Frontal cortex (tissue), 3 donors: ENCODE measurements at regions not wholly inside any gene's neighbourhood (a gene's known extent, or its start where the extent isn't known, plus 50 kb on each side); places are given as distances from the start of the nearest gene placed in this dataset.

Experiments
- DNase-seq, 2 donors: peaks; one replicate each; pipeline ENCODE4 v3.0.0; 2012; ENCODE audit warnings: low spot score in 2 of 2
- FAIRE-seq: peaks from 2 replicates; lab custom pipeline; 2012; peaks lifted over from hg19 to GRCh38; lab: Jason Lieb, UNC
- donor health status: control.
- donor health status: control.
- donor health status: control.

GRCh38 chr3:99394831-99395778, 243.3 kb upstream of the COL8A1 start:
- no peak for FAIRE-seq
- no peak for DNase-seq

GRCh38 chr3:99393961-99394360, 244.4 kb upstream of the COL8A1 start:
- DNase-seq (no peak), FAIRE-seq (no peak)

DNA sequence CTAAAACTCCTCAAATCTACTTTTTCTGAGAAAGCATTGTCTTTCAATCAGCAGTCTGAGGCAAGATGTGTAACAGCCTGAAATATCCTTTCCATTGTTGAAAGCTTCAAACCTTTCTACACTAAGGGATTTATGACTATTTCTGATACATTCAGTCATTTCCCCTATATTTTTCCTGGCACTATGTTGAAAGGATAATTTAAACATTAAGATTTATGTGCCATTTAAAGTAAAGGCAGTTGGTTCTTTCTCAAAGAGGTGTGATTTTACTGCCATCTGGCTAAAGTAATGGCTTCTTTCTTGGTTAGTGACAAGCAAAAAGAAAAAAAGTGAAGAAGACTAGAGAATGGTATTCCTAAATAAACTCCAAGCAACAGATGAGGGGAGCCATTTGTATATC, 249.6 kb upstream of the COL8A1 start:
- DNase-seq (no peak), FAIRE-seq (no peak)

DNA sequence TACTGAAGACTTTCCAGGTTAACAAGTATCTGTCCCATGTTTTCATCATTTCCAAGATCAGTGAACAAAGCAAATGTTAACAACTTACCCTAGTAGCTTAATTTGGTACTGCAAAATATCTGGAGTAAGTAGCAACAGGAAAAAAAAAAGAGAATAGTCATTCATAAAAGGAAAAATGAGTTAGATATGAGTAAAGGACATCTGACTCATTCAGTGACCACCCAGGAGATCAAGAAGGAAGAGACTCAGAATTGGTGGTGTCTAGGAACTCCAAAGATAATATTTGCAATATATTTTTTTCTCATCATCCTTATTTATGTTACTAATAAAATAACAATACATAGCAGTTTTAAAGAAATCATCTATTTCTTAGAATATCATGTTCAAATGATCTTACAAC, 253.8 kb upstream of the COL8A1 start:
- no peak for FAIRE-seq
- no peak for DNase-seq

GRCh38 chr3:99376926-99377325, 261.5 kb upstream of the COL8A1 start:
- FAIRE-seq (no peak), DNase-seq (no peak)

DNA sequence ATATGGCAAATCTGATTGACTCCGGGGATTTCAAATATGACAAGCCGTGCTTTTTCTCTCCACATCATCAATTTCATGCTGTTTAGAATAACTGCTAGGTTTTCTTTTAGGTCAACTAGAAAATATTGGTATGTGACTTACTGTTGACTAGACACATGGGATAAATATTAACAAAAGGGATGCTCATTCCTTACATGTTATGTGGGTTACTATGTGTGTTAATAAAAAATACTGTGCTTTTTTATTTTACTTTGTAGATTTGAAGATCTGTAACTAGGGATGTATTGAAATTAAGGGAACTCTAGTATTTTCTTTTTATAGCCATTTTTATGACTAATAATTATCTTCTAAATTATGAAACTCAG, 264.6 kb upstream of the COL8A1 start:
- FAIRE-seq, result no peak
- no peak for DNase-seq

GRCh38 chr3:99373088-99373845, 265.1 kb upstream of the COL8A1 start:
- FAIRE-seq (no peak), DNase-seq (no peak)

DNA sequence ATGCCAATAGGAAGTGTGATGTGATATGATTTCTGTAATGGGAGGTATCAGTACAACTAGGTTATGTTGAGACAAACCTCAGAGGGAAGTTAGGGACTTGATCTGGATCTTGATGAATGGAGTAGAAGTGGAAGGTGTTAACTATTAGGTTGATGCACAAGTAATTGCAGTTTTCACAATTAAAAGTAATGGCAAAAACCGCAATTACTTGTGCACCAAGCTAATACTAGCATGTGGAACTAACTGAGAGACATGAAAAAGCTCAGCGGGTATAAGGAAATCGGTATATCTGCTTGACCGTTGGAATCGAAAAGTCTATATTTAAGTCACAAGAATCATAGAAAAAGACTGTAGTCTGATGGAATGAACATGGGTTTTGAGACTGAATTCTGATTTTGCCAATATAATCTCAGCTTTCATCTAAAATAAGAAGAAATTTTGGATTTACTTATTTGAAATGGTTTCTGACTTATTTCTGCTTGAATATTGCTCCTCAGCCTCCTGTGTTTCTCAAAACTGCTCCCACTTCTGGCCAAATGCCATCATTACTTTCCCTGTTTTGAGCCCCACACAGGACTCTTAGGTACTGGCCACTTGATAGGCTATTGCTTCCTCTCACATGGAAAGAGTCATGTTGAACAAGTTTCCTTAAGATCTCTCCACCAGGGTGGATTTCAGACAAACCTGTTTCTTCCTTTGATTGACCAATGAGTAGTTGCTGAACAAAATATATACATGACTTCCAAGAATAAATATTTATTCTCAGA, 271.5 kb upstream of the COL8A1 start:
- DNase-seq (no peak), FAIRE-seq (no peak)

- DNase-seq, result no peak
- FAIRE-seq, result no peak
Observed at GRCh38 chr3:99365979-99366378, 272.4 kb upstream of the COL8A1 start.

DNA sequence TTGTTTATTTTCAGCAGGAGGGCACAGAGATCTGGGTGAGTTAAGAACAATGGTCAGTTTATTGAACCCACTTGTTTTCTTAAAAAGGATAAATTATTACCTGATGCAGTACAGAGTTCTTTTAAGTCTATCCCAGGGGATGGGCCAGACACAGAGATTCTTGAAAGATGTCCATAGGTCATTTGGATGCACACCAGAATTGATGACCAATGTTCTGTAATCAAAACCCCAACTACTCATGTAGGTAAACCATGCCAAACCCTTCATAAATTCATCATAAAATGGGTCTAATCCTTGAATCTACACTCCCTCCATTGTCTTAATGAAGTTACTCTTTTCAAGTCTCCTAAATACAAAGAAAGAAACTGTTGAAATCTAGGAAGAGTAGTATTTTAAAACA, 273.0 kb upstream of the COL8A1 start:
- DNase-seq (no peak), FAIRE-seq (no peak)

DNA sequence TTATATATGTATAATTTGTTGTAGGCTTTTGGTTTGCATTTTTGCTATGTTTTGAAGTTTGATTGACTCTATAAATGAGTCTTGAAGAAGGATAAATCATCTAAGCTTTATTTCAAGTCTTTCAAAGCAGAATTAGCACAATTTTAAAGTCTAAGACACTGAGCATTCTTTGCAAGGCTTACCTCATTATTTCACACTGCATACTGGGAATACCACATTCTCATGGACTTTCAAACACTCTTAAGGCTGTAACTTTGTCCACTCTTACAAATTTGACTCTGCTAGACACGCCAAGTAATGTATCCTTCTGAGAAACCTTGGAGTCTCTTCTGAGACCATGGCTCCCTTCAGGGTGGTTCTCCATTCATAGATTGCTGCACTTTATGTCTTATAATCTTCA, 281.3 kb upstream of the COL8A1 start:
- FAIRE-seq (no peak), DNase-seq (no peak)

DNA sequence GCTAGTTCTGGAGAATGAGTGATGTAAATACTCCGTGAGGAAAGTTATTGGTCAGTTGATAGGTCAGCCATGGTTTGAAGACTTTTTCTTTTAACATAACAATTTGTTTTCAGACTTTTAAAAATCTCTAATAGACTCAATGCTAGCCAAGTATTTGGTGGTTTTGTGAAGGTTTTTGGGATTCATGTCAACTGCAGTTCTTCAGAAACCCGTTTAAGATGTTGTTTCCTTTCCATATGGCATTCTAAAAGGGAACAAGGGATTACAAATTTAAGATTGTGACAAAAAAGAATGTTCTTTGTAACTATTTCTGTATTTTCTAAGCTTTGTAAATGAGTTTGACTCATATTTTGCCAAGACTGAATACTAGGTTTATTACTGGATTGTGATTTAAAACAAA, 281.7 kb upstream of the COL8A1 start:
- no peak for DNase-seq
- no peak for FAIRE-seq

GRCh38 chr3:99355465-99355864, 282.9 kb upstream of the COL8A1 start:
- FAIRE-seq (no peak), DNase-seq (no peak)

DNA sequence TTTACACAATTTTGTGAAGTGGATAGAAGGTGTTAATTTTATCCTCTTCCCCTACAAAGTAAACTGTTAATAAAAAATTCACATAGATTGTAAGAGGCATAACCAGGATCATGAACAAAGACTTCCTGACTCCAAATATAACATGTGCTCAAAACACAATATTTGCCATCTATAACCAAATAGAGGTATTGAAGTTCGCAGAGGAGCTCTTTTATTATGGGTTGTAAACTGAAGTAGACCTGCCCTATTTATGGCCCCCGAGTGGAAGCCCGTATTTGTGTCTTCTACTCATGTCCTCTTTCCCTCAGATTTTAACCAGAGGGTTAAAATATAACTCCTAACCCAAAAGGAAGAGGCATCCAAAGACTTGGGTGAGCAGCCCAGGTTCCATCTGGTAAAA, 285.6 kb upstream of the COL8A1 start:
- DNase-seq, result no peak

GRCh38 chr3:99351122-99351521, 287.3 kb upstream of the COL8A1 start:
- DNase-seq (no peak), FAIRE-seq (no peak)

More for the DNA sequence above, 285.6 kb upstream of the COL8A1 start:
- FAIRE-seq, result no peak

DNA sequence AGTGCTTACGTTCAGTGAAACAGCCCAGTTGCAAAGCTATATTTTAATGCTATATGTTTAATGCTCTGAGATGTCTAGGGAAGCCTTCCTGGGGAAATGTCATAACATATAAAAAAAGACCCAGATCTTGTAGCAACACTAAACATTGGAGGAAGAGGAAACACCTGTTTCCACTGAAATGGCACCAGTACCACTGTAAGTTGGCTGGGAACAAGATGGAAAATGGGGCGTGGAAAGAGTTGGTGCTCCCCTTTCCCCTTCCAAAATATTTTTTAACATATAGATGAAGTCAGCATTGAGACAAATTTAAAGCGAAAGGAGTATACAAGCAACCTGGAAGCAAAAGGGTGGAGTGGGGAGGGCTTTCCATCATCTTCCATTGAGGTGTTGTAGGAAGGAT, 289.9 kb upstream of the COL8A1 start:
- no peak for FAIRE-seq
- DNase-seq, result no peak

- no peak for FAIRE-seq
- no peak for DNase-seq
Observed at GRCh38 chr3:99344216-99344615, 294.2 kb upstream of the COL8A1 start.

- no peak for FAIRE-seq
- no peak for DNase-seq
Observed at GRCh38 chr3:99342383-99342782, 296.0 kb upstream of the COL8A1 start.

- FAIRE-seq (no peak), DNase-seq (no peak)
Observed at GRCh38 chr3:99339222-99339621, 299.2 kb upstream of the COL8A1 start.

GRCh38 chr3:99332718-99333117, 305.7 kb upstream of the COL8A1 start:
- DNase-seq (no peak), FAIRE-seq (no peak)

DNA sequence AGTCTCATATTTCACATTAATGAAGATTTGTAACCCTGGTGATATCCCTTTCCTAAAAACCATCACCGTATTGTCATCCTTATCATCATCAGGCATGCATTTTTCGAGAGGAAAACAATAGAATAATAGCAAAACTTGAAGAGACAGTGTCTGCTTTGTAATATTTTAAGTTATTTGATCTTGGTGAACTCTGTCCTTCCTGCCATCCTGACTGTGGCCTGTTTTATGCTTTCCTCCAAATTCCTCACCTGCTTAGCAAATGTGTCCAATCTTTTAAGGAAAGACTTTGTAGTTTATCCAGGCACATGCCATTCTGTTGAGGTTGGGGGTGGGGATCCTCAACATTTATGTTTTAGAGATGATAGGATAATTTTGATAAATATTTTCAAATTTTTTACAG, 306.1 kb upstream of the COL8A1 start:
- FAIRE-seq (no peak), DNase-seq (no peak)
